ENCODE measurements at regions not wholly inside any gene's neighbourhood (a gene's known extent, or its start where the extent isn't known, plus 50 kb on each side); places are given as distances from the start of the nearest gene placed in this dataset.

GRCh38 chr12:113751513-113751912, 214.6 kb downstream of the RBM19 start:
- TF ChIP-seq CTCF (IDR thresholded peaks at IDR 0.05) (no peak), POLR2A (IDR thresholded peaks at IDR 0.05) (no peak)
